ENCODE measurements at regions not wholly inside any gene's neighbourhood (a gene's known extent, or its start where the extent isn't known, plus 50 kb on each side); places are given as distances from the start of the nearest gene placed in this dataset.
"Not testable (repeated sequence)": the region's sequence is repeated elsewhere in the genome, so short reads cannot be mapped to it uniquely, and the experiment has no call there.

- no peaks in the 10 kb centered on the region for H3K4me1 ChIP-seq
- no peak overlapping the region for H3K4me3 ChIP-seq
- H3K9me3 ChIP-seq, result no peaks in the 10 kb centered on the region
- POLR2A ChIA-PET, result no interaction called here
- 6% methylated on average over 1 of the region's 1 CpG for WGBS (ENCODE audit: missing lambda C conversion rate)
- no peak for TF ChIP-seq EHF (CRISPR knock-in tag; IDR thresholded peaks at IDR 0.05)
- TF ChIP-seq HES2 (IDR thresholded peaks at IDR 0.05), result no peak
- no peak for TF ChIP-seq ZC3H11A (IDR thresholded peaks at IDR 0.05)
- FAIRE-seq, result no peak
- no peak overlapping the region for H3K27ac ChIP-seq
- ATAC-seq, result no peak
- CTCF ChIA-PET, result no interaction called here
- peak in 1 of 2 experiments; percentile 6 for DNase-seq (ENCODE audit: low read depth in 1 of 2, low spot score in 1 of 2)
- H3K4me2 ChIP-seq, result no peak overlapping the region
Observed at GRCh38 chr16:75965504-75966374, 239.4 kb upstream of the CPHXL start.

- POLR2A ChIA-PET; H3K27ac ChIP-seq; H3K9me3 ChIP-seq; H3K4me2 ChIP-seq; ATAC-seq; H3K4me1 ChIP-seq; DNase-seq (ENCODE audit: low read depth in 1 of 2, low spot score in 1 of 2); FAIRE-seq; CTCF ChIA-PET; H3K4me3 ChIP-seq: not testable (repeated sequence)
- 19% methylated on average over 6 of the region's 6 CpGs for WGBS (ENCODE audit: missing lambda C conversion rate)
Observed at GRCh38 chr16:75969120-75969519, 242.8 kb upstream of the CPHXL start.

- Histone ChIP-seq H3K27ac (no peak overlapping the region), H3K9me3 (no peaks in the 10 kb centered on the region), H3K4me2 (no peak overlapping the region), H3K4me1 (no peaks in the 10 kb centered on the region), H3K4me3 (no peak overlapping the region)
- DNase-seq (ENCODE audit: low read depth in 1 of 2, low spot score in 1 of 2) (no peak), FAIRE-seq (no peak), ATAC-seq (no peak)
- TF ChIP-seq CEBPB (IDR thresholded peaks at IDR 0.05) (no peak), ZSCAN20 (CRISPR knock-in tag; IDR thresholded peaks at IDR 0.05) (no peak), EHF (CRISPR knock-in tag; IDR thresholded peaks at IDR 0.05) (no peak), MAX (IDR thresholded peaks at IDR 0.05) (no peak), TP53 (CRISPR knock-in tag; IDR thresholded peaks at IDR 0.05) (no peak), NFE2L2 (conservative IDR thresholded peaks at IDR 0.05; ENCODE audit: low read length) (no peak), MYC (IDR thresholded peaks at IDR 0.05; ENCODE audit: borderline replicate concordance, low read length) (no peak), CTCF (IDR thresholded peaks at IDR 0.05) (no peak), HOXB5 (CRISPR knock-in tag; IDR thresholded peaks at IDR 0.05) (no peak), FOSL2 (IDR thresholded peaks at IDR 0.05) (no peak), FOSL2 (CRISPR knock-in tag; IDR thresholded peaks at IDR 0.05) (no peak), NR3C1 (IDR thresholded peaks at IDR 0.05) (no peak), GATA3 (IDR thresholded peaks at IDR 0.05; ENCODE audit: borderline replicate concordance) (no peak)
- ChIA-PET CTCF (no interaction called here), POLR2A (no interaction called here)
- 6% methylated on average over 2 of the region's 2 CpGs for WGBS (ENCODE audit: missing lambda C conversion rate)
Observed at GRCh38 chr16:75971334-75971733, 245.0 kb upstream of the CPHXL start.

- DNase-seq (ENCODE audit: low read depth in 1 of 2, low spot score in 1 of 2) (no peak), ATAC-seq (no peak), FAIRE-seq (no peak)
- ChIA-PET POLR2A (no interaction called here), CTCF (interaction anchor here (0.7 kb wide), 1 partner anchor 47 kb away, joined by 3 read pairs; no protein-coding TSS in a partner anchor)
- H3K4me2 ChIP-seq, result no peak overlapping the region
- no peak overlapping the region for H3K27ac ChIP-seq
- no peak for TF ChIP-seq CBX2 (IDR thresholded peaks at IDR 0.05; ENCODE audit: borderline replicate concordance, low read depth)
- no peak for TF ChIP-seq POLR2A (IDR thresholded peaks at IDR 0.05; ENCODE audit: low read length)
- no peak for TF ChIP-seq HOXB5 (CRISPR knock-in tag; IDR thresholded peaks at IDR 0.05)
- no peak for TF ChIP-seq ZC3H11A (IDR thresholded peaks at IDR 0.05)
- no peak for TF ChIP-seq SMC3 (IDR thresholded peaks at IDR 0.05)
- no peak for TF ChIP-seq ZSCAN20 (CRISPR knock-in tag; IDR thresholded peaks at IDR 0.05)
- no peak for TF ChIP-seq KDM5A (IDR thresholded peaks at IDR 0.05)
- no peak overlapping the region for H3K4me3 ChIP-seq
- H3K4me1 ChIP-seq, result no peaks in the 10 kb centered on the region
- 0 out of 3 replicates have a peak, but pooled peaks cover 3% of the 10 kb centered on the region for H3K9me3 ChIP-seq
Observed at GRCh38 chr16:75983296-75983695, 257.0 kb upstream of the CPHXL start.
